ENCODE measurements at regions not wholly inside any gene's neighbourhood (a gene's known extent, or its start where the extent isn't known, plus 50 kb on each side); places are given as distances from the start of the nearest gene placed in this dataset.

DNA sequence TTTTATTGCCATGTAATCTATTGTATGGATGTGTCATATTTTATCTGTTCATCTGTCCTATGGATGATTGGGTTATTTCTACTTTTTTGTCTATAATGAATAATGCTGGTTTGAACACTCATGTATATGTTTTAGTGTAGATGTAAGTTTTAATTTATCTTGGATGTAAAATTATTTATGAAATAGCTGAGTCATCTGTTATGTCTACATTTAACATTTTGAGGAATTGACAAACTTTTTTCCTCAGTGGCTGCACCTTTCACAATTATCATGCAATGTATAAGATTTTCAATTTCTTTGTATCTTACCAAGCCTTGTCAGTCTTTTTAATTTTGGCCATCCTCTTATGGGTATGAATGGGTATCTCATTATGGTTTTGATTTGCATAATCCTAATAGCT, 666.4 kb downstream of the DIPK2A start:
- TF ChIP-seq RAD21 (IDR thresholded peaks at IDR 0.05; ENCODE audit: low read depth) (no peak), TCF12 (IDR thresholded peaks at IDR 0.05; ENCODE audit: low read depth) (no peak), NFIC (IDR thresholded peaks at IDR 0.05) (no peak), EP300 (IDR thresholded peaks at IDR 0.05; ENCODE audit: borderline replicate concordance) (no peak), YY1 (IDR thresholded peaks at IDR 0.05; ENCODE audit: low read depth) (no peak), FOXM1 (IDR thresholded peaks at IDR 0.05; ENCODE audit: borderline replicate concordance, low read depth) (no peak), CREB1 (IDR thresholded peaks at IDR 0.05; ENCODE audit: low read depth) (no peak), ZBTB7A (IDR thresholded peaks at IDR 0.05; ENCODE audit: low read depth) (no peak), TEAD4 (IDR thresholded peaks at IDR 0.05) (no peak), TAF1 (IDR thresholded peaks at IDR 0.05; ENCODE audit: low read depth) (no peak), CEBPB (IDR thresholded peaks at IDR 0.05) (no peak)
- TF ChIP-seq, protein P1, sequence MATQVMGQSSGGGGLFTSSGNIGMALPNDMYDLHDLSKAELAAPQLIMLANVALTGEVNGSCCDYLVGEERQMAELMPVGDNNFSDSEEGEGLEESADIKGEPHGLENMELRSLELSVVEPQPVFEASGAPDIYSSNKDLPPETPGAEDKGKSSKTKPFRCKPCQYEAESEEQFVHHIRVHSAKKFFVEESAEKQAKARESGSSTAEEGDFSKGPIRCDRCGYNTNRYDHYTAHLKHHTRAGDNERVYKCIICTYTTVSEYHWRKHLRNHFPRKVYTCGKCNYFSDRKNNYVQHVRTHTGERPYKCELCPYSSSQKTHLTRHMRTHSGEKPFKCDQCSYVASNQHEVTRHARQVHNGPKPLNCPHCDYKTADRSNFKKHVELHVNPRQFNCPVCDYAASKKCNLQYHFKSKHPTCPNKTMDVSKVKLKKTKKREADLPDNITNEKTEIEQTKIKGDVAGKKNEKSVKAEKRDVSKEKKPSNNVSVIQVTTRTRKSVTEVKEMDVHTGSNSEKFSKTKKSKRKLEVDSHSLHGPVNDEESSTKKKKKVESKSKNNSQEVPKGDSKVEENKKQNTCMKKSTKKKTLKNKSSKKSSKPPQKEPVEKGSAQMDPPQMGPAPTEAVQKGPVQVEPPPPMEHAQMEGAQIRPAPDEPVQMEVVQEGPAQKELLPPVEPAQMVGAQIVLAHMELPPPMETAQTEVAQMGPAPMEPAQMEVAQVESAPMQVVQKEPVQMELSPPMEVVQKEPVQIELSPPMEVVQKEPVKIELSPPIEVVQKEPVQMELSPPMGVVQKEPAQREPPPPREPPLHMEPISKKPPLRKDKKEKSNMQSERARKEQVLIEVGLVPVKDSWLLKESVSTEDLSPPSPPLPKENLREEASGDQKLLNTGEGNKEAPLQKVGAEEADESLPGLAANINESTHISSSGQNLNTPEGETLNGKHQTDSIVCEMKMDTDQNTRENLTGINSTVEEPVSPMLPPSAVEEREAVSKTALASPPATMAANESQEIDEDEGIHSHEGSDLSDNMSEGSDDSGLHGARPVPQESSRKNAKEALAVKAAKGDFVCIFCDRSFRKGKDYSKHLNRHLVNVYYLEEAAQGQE (IDR thresholded peaks at IDR 0.05; ENCODE audit: low read depth) = no peak
- TF ChIP-seq, protein P2, sequence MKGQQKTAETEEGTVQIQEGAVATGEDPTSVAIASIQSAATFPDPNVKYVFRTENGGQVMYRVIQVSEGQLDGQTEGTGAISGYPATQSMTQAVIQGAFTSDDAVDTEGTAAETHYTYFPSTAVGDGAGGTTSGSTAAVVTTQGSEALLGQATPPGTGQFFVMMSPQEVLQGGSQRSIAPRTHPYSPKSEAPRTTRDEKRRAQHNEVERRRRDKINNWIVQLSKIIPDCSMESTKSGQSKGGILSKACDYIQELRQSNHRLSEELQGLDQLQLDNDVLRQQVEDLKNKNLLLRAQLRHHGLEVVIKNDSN (IDR thresholded peaks at IDR 0.05) = no peak
- TF ChIP-seq, protein P3, sequence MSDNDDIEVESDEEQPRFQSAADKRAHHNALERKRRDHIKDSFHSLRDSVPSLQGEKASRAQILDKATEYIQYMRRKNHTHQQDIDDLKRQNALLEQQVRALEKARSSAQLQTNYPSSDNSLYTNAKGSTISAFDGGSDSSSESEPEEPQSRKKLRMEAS (IDR thresholded peaks at IDR 0.05) = no peak
